ENCODE measurements at regions not wholly inside any gene's neighbourhood (a gene's known extent, or its start where the extent isn't known, plus 50 kb on each side); places are given as distances from the start of the nearest gene placed in this dataset.

DNA sequence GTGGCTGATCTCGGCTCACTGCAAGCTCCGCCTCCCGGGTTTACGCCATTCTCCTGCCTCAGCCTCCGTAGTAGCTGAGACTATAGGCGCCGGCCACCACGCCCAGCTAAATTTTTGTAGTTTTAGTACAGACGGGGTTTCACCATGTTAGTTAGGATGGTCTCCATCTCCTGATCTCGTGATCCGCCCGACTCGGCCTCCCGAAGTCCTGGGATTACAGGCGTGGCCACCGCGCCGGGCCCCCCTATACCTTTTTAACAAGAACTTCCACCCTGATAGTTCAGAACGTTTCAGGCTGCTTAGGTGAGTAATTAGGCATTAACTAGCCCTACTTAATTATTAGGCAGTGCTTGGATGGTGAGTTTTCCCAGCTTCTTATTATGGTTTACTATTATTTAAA is 552.5 kb downstream of the BCKDHB start:
- ATAC-seq (ENCODE audit: poor library complexity) (no peak), DNase-seq (no peak)
- intact Hi-C loops (cut with DNase I): no loop called here

- intact Hi-C loops (cut with DNase I): no loop called here
- DNase-seq (no peak), ATAC-seq (ENCODE audit: poor library complexity) (no peak)
These were observed 540.7 kb downstream of the BCKDHB start for GRCh38 chr6:80647156-80647555.

GRCh38 chr6:80643881-80644280 is 537.4 kb downstream of the BCKDHB start:
- DNase-seq: no peak
- no peak for ATAC-seq (ENCODE audit: poor library complexity)
- intact Hi-C loops (cut with DNase I): no loop called here

GRCh38 chr6:80642452-80642851 is 536.0 kb downstream of the BCKDHB start:
- no peak for ATAC-seq (ENCODE audit: poor library complexity)
- DNase-seq: no peak
- intact Hi-C loops (cut with DNase I): no loop called here

DNA sequence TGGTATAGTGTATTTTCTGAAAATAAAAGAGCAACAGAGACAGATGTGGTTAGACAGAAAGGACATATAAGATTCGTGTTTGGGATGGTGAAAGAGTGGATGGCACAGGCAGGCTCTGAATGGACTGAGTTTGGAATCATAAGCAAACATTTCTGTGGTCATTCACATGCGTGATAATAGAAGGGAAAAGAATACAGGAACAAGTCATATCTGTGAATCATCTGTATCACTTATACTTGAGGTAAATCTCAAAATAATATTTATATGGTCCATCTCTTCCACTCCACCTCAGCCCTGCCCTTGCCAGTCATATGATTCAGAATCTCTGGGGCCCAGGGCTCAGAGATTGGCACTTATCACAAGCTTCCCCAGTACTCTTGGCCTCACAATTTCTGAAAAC is 535.1 kb downstream of the BCKDHB start:
- intact Hi-C loops (cut with DNase I): no loop called here
- no peak for DNase-seq
- no peak for ATAC-seq (ENCODE audit: poor library complexity)

DNA sequence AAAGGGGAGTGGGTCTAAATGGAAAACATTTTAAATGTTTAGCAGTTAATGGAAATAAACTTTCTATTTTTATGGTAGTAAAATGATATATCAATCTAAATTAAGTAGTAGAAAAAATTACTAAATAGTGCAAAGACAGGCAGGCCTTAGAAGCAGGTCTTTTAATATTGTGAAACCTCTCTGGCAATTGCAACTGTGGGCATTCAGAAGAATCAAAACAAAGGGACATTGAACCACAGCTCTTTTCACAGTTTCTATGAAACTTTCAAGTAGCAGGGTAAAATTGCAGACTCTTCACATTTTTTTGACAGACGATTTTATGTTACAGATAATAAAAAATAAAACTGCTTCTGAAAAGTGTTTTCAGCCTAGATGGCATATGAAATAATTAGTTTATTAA is 533.7 kb downstream of the BCKDHB start:
- DNase-seq: no peak
- intact Hi-C loops (cut with DNase I): no loop called here
- ATAC-seq (ENCODE audit: poor library complexity): no peak

GRCh38 chr6:80639181-80639629 is 532.7 kb downstream of the BCKDHB start:
- ATAC-seq (ENCODE audit: poor library complexity) (no peak), DNase-seq (no peak)
- intact Hi-C loops (cut with DNase I): no loop called here

DNA sequence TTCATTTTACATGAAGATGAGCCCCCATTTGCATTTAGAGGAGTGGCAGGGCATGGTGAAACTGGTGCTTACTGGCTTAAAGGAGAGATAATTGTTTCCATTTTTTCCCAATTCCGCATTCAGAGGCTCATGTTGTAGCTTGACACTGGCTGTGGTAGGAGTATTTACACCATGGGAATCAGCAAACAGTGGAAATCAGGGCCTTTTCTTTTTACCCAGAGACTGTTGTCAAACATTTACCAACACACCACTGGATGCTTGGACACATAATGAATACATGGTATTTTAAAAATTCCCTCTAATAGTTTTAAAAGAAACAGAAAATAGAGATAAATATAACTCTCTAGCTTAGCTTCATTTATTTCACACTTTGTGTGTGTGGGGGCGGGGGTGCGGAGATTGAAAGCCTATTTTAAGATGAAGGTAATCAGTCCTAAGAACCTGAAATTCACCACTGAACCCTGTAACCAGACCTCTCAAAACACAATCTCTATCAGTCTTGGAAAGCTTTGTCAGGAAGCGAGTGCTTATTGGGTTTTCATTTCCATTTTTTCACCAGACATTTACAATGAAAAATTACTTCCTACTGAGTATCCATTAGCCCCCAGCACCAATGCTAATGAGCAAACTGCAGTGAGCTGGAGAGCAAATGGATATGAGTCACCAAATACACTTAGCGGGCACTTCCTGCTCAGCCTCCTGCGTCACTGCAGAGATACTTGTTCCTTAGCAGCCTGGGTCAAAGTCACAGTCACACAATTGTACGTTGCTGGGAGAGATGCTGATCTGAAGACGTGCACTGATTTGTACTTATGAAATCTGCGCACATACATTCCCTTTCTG is 532.0 kb downstream of the BCKDHB start:
- no peak for DNase-seq
- ATAC-seq (ENCODE audit: poor library complexity): no peak
- intact Hi-C loops (cut with DNase I): no loop called here

DNA sequence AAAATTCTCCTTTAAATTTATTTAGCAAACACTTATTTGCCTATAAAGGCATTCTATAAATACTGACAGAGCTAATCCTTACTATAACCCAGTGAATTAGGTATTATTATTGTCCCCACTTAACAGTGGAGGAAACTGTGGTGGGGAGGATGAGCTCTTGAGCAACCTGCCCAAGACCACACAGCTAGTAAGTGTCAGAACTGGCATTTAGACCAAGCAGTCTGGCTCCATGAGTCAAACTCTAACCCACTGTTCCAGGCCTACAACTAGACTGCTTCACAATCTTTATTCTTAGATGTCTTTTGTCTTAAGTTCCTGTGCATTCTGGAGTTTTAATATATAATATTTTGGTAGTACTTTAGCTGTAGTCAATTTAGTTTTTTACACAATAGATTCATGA is 530.8 kb downstream of the BCKDHB start:
- intact Hi-C loops (cut with DNase I): no loop called here
- no peak for ATAC-seq (ENCODE audit: poor library complexity)
- DNase-seq: no peak

- DNase-seq: no peak
- ATAC-seq (ENCODE audit: poor library complexity): no peak
- intact Hi-C loops (cut with DNase I): no loop called here
These were observed 530.2 kb downstream of the BCKDHB start for GRCh38 chr6:80636689-80637088.

DNA sequence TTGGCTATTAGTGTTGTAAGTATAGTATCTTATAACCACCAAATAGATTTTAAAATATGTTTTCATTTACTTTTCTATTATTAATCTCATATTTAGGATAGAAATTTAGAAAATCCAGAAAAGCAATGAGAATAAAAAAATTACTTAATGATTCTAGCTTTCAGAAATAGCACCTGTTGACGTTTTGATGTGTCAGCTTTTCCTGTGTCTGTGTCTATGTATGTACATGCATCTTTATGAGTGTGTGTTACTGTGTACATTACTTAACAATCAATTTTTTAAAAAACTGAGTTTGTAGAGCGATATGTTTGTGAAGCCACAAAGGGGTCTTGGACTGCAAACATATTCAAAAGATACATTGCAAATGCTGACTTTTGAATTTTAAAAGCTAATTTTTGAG is 526.9 kb downstream of the BCKDHB start:
- DNase-seq: no peak
- intact Hi-C loops (cut with DNase I): no loop called here
- ATAC-seq (ENCODE audit: poor library complexity): no peak

DNA sequence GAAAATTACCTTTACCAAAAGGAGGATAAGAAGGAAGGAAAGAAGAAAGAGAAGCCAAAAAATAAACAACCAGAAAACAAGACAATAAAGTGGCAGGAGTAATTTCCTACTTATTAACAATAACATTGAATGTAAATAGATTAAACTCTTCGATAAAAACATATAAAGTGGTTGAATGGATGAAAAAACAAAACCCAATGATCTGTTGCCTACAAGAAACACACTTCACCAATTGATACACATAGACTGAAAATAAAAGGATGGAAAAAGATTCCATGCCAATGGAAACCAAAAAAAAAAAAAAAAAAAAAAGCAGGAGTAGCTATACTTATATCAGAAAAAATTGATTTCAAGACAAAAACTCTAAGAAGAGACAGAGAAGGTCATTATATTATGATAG is 518.9 kb downstream of the BCKDHB start:
- DNase-seq (no peak), ATAC-seq (ENCODE audit: poor library complexity) (no peak)
- intact Hi-C loops (cut with DNase I): no loop called here

- no peak for ATAC-seq (ENCODE audit: poor library complexity)
- intact Hi-C loops (cut with DNase I): no loop called here
These were observed 516.8 kb downstream of the BCKDHB start for GRCh38 chr6:80623066-80623815.

GRCh38 chr6:80622641-80623040 is 516.2 kb downstream of the BCKDHB start:
- intact Hi-C loops (cut with DNase I): no loop called here
- ATAC-seq (ENCODE audit: poor library complexity): peak; percentile 92
- peak; percentile 57 for DNase-seq

More at GRCh38 chr6:80623066-80623815, 516.8 kb downstream of the BCKDHB start:
- DNase-seq: no peak

DNA sequence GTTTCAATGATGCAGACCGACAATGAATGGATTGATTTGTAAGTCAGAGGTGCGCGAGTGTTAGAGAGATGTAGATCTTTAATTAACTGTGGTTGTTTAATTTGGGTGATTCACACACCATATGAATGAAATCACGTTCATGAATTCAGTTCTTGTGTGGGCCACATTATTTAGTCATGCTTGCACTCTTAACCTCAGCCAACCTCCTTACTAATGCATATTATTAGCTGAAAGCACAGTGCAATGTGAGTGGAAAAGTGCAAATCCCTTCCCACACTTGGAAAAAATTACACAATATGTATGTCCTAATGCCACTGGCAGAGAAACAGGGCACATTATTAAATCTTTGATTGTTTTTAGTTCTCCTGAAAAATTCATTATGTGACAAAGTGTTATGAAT is 512.5 kb downstream of the BCKDHB start:
- ATAC-seq (ENCODE audit: poor library complexity): no peak
- intact Hi-C loops (cut with DNase I): no loop called here
- DNase-seq: no peak

- ATAC-seq (ENCODE audit: poor library complexity): no peak
- no peak for DNase-seq
- intact Hi-C loops (cut with DNase I): no loop called here
These were observed 504.4 kb downstream of the BCKDHB start for GRCh38 chr6:80610846-80611245.

DNA sequence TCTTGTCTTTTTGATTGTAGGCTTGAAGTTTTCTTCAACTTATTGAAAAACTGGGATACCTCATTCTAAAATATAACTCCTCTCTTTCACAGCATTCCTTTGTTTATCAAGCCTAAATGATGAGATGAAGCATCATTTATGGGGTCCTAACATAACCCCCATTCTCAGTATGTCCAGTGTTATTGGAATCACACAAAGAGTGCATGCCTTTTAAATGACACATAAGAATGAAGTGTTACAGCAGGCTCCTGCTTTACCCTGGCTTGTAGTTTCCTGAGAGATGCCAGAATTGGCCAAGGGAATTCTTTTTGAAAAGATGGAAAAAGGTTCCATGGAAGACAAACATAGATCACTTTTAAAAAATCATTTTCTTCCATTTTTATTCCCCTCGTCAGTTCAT is 502.4 kb downstream of the BCKDHB start:
- DNase-seq (no peak), ATAC-seq (ENCODE audit: poor library complexity) (no peak)
- intact Hi-C loops (cut with DNase I): loop anchor here (10.0 kb wide), 2 partner anchors 274 to 1146 kb away; partner anchors contain the start of gene TENT5A

- intact Hi-C loops (cut with DNase I): loop anchor here (10.0 kb wide), 2 partner anchors 273 to 1147 kb away; partner anchors contain the start of gene TENT5A
- ATAC-seq (ENCODE audit: poor library complexity) (peak; percentile 97), DNase-seq (no peak)
These were observed 501.4 kb downstream of the BCKDHB start for GRCh38 chr6:80607811-80608391.

DNA sequence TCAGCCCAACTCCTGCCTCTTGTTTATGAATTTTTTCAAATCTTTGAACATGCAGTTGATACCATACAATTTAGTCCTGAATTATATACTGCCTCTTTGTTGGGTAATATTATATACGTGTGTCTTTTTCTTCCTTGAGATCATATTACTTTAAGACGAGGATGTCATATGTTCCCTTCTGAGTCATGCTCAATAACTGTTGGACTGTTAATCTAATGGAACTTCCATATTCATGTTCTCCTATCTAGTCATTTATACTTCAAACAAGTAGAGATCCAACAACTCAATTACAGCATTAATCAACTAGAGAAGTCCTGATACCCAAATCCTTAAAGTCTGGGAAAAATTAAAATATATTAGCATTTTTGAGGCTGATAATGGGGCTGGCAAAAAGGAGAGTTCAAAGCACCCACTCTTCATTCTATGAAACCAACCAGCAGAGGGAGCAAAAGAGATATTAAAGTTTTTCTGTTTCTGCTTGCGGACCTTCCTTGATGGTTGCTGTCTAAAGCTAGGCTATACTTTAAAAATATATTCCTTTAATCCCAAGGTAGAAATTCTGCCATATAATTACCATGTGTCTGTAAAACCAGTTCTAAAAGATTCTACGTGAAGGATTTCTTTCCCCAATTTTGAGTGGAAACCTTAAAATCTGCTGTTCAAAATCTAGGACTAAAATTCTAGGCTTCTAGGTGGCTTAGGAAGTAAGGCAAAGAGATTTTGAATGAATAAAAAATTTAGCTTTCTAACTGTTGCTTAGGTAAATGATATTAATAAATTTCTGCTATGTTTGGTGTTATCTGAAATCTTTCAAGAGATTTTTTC is 498.9 kb downstream of the BCKDHB start:
- no peak for DNase-seq
- intact Hi-C loops (cut with DNase I): loop anchor here (10.0 kb wide), 2 partner anchors 271 to 1149 kb away; partner anchors contain the start of gene TENT5A

More for the DNA sequence above, 498.9 kb downstream of the BCKDHB start:
- ATAC-seq (ENCODE audit: poor library complexity): peak; percentile 73
